ENCODE measurements at regions not wholly inside any gene's neighbourhood (a gene's known extent, or its start where the extent isn't known, plus 50 kb on each side); places are given as distances from the start of the nearest gene placed in this dataset.

DNA sequence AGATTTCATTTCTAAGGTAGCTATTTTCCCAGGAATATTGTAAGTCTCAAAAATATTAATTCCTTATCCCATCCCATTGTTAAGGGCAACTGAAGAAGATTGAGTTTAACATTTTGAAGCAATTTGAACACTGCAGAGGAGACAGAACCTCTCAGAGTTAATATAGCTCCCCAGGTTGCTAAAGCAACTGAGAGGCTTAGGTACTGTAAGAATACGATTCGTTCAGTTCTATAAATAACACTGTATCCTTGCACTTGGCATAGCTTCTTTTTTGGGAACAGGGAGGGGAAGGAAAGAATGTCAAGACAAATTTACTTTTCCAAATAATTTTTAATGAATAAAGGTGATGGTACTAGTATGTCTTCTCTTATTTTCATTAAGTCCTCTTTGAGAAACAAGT, 658.4 kb upstream of the CELF2 start:
- no peak for DNase-seq (ENCODE audit: low spot score)

DNA sequence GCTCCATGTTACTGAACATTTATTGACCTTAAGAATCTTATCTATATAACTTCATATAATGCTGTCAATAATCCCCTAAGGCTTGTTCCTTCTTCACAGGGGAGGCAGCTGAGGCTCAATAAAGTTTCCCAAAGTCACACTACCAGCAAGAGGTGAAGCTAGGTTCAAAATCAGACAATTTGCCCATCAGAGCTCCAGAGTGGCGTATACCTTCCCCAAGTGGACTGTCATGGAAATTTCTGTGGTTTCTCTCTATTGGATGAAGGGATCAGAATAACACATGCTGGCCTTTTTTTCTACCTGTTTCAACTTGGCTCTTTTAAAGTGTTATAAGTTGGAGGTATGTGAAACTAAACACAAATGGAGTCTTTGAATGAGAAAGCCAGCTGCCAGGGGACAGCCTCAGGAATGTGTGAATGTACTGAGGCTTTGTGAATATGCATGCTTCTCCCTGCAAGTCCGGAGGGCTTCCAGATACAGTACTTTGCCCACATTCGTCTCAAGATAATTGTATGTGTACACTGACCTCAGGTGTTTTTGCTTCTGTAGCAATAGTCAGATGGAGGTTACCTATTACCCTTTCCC, 656.3 kb upstream of the CELF2 start:
- DNase-seq (ENCODE audit: low spot score): no peak

DNA sequence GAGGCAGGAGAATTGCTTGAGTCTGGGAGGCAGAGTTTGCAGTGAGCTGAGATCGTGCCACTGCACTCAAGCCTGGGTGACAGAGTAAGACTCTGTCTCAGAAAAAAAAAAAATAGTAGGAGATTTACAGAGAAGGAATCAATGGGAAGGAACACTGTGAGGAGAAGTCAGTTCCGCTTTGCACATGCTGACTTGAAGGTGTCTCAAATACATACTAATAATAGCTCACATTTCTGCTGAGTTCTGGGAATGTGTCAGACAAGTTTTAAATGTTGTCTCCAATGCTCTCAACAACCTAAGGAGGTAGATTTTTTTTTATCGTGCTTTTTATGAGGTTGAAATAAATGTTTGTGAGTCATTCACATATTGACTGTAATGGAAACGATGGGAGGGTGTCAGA, 654.9 kb upstream of the CELF2 start:
- no peak for DNase-seq (ENCODE audit: low spot score)

DNA sequence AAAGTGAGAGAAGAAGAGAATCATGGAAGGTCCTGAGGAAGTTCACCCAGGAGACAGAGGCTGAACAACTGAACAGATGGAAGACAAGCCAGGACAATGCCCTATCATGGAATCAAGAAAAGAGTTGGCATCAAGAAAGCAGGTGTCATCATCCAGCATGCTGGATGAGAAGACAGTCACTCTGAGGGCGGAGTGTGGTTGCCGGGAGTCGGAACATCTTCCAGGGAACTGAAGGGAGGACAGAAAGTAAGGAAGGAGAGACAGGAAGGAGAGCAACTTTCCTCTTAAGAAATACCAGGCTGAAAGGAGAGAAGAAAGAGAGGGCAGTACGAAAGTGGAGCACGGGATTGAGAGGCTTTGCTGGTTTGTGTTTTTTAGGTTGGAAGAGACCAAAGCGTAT, 654.5 kb upstream of the CELF2 start:
- DNase-seq (ENCODE audit: low spot score): no peak

DNA sequence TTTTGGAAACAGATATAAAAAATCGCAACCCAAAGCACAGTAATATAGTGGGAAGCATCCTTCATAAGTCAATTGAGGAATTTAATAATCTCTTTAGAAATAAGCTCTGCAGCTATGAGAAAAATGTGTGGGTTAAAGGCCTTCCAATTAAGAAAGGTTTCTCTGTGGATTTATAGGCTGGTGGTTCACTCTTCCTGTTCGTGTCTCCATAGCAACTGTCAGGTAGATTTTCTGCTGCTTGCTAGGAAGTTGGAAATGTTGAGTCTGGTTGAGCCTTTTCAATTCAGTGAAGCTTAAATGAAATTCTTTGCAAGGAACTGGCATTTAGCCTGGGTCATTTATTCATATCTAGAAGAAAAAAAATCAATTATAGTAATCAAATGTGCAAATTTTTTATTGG, 652.8 kb upstream of the CELF2 start:
- DNase-seq (ENCODE audit: low spot score): no peak

DNA sequence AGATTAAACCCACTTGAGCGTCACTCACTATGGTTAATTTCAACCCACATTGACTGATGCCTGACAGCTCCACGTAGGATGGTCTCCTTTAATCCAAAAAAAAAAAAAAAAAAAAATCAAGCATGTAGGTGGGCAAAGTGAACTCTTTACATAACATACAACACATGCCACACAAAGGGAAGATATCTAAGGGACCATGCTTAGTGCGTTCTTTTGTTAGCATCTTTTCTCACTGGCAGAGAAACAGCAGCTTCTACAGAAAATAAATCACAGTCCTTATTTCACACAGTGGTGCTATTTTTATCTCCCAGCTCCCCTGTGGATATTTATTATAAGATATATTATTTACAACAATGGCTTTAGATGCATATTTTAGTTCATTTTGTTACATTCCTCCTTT, 652.0 kb upstream of the CELF2 start:
- no peak for DNase-seq (ENCODE audit: low spot score)

DNA sequence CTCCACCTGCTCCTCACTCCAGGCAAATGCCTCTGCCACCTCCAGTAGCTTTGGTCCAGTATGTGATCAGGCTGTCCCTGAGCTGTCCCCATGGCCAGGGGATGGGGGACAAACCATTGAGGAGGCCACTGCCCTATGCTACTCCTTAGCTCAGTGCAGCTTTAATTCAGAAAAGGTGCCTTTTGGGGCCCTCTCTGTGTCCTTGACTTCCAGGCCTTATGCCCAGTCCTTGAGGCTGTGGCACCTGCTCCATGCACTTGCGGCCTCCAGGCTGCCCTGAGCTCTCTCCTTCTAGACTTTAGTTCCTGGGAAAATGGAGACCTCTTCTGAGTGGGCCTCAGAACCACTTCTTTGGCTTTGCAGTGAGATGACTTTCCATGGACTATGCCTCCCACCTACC, 650.8 kb upstream of the CELF2 start:
- no peak for DNase-seq (ENCODE audit: low spot score)

DNA sequence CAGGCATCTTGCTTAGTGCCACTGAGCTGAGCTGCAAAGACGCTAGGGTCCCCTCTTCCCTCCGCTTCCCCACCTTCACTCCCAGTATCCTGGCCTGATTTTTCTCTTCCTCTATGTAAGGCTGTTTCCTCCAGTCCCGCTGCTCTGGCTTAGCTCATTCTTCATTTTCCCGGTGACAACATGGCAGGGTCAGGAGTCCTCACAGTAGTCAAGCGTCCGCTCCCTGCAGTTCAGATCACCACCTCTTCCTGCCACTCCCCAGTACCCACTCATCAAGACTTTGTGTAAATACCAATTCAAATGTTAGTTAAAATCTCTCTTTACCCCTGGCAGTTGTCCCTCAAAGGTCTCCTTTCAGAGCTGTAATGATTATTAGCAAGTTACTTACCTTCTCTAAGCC, 650.4 kb upstream of the CELF2 start:
- no peak for DNase-seq (ENCODE audit: low spot score)

DNA sequence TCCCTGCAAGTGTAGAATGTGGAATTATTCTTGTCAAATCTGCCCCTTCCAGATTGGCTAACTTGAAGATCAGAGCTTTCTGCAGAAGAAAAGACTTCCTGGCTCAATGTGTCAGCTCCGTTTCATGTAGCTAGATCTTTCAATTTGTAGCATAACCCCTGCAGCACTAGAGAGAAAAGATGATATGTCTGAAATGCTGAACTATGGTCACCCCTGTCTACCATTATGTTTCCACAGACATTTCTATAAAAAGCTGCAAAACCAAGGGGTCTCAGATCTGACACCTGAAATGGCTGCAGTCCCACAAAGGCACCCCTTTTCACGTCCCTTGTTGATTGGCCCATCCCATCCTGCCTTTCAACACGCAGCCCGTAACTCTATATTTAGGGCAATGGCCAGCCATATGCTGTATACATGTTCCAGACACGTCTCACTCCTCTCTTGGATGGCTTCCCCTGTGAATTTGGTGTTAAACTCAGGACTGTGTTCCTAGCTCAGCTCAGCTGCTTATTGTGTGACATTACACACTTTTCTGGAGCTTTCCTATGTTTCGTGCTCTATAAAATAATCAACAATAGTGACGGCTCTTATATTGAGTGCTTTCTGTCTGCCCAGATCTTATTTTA, 648.6 kb upstream of the CELF2 start:
- DNase-seq (ENCODE audit: low spot score): no peak

DNA sequence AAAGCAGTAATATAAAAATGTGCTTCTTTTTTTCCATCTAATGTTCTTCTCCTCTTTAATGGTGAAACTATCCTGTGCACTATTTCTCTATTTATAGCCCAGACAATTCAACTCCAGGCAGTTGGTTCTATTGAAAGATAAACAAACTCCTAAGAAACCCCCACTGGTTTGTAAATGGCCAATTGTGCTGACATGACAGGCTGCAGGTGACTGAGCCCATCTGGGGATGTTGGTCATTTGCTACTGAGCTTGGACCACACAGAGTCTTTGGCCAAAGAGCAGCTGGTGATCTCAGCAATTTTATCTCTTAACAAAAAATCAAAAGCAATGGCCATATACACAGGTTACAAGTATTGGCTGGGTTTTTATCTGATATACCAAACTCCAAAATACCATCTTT, 631.8 kb upstream of the CELF2 start:
- DNase-seq (ENCODE audit: low spot score): no peak

DNA sequence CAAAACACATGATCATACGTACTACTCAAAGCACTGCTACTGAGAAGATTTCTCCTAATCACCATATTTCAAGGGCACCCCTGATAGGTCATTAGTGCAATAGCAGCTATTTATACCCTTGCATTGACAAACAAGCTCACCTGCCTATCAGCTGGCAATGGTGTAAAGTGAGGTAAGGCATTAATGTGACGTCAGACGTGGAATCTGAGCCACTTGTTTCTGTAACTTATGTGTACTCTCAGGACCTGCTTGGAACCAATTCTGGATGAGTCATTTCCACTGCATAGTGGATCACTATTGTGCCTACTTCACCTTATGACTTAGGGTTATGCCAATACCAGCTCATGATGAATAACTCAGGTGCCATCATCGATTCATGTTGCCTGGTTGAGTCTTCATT, 628.5 kb upstream of the CELF2 start:
- no peak for DNase-seq (ENCODE audit: low spot score)

DNA sequence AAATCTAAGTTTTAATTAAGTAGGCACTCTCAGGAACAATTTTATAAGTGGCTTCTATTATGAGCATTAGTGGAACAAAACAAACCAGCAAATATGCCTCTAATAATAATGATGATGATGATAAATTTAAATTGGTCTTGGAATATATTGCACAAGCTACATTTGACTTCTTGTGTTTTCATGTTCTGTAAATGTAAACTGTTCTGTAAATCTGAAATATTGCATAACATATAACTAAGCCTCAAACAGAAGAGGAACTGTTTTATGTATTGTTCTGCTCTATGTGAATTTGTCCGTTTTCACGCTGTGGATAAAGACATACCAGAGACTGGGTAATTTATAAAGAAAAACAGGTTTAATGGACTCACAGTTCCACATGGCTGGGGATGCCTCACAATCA, 625.2 kb upstream of the CELF2 start:
- no peak for DNase-seq (ENCODE audit: low spot score)

DNA sequence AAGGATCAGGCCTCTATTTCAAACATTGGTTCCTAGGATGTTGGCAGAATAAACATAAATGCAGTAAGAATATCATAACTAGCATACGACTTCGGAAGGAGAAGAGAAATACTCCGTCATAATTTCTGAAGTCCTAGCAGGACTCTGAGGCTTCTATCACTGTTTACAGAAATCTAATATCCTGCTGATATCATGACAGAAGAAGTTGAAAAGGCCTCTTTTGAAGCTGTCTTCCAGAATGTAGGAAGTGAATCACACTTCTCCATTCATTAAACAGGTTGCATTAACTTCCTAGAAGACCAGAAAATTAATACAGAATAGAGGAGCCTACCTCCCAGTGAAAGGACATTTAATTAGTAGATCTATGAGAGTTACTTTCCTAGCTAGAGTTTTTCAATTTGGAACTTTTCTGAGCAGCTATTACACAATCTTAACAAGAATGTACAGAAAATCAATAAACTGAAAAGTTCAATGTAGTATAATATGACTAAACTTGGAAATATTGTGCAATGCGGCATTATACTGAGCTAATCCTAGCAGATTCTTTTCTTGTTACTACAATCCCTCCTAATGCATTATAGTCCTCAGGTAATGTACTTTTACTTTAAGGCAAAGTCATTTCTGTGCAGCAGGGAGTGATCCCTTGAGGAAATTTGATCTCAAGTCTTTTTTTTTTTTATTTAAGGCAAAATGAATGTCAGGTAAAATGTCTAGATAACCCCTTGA, 622.6 kb upstream of the CELF2 start:
- DNase-seq (ENCODE audit: low spot score): no peak

DNA sequence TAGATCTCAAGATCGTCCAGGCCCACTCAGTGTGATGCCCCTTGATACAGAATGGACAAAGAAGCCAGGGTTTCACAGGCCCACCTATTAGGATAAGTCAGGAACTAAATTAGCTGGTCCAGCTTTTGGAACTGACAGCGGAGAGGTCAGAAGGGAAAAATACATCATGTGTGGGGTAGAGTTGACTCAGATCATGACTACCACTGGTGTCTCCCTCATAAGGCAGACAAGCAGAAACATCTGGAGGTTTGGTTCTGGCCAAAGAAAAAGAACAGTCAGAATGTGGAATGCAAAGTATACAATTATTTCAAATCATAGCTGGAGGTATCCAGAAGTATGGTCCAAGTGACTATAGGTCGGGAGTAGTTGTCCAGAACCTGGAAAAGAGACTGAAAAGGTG, 621.1 kb upstream of the CELF2 start:
- no peak for DNase-seq (ENCODE audit: low spot score)

DNA sequence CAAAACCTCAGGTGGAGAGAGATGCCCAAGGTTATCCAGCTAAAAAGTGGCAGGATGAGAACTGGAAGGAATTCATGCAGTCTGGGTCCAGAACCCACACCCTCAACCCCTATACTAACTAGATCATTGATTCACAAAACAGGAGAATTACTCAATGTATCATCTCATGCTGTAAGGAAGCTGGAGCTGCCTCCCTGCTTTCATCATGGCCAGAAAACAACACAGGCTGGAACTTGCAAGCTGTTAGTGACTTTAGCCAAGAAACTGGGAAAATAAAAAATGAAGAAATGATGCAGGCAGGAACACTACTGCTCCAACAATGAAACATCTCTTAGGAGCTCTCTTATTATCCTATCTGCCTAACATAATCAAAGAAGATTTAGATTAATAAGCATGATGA, 619.8 kb upstream of the CELF2 start:
- no peak for DNase-seq (ENCODE audit: low spot score)

DNA sequence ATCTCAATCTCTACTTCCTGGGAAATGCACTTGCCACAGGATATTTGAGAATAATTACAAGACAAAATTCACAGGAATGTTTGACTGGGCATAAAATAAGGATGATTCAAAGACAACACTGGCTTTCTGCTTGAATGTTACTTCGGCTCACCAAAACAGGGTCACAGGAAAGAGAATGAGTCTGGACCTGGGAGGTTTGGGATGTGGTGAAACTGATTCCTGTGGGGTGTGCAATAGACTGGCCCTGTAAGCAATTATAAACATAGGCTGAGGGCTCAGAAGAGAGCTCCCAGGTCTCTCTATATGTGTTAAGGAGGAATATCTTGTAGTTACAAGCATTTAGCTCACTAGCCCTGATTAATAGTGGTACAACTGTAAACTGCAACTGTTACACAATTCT, 613.9 kb upstream of the CELF2 start:
- DNase-seq (ENCODE audit: low spot score): no peak

DNA sequence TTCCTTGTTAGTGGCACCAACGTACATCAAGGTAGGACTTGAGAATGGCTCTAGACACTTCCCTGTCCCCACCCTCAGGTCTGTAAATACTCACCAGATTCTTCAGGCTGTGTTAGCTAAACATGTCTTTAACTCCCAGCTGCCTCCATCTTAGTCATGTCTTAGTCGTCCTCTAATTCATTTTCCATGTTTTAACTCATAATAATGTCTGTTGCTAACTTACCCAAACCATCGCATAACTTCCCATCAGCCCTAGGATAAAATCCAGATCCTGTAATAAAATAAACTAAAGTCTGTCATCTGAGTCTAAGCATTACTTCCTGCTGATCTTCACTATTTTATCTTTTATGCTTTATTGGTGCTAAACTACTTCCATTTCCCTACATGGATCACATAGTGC, 600.0 kb upstream of the CELF2 start:
- no peak for DNase-seq (ENCODE audit: low spot score)

DNA sequence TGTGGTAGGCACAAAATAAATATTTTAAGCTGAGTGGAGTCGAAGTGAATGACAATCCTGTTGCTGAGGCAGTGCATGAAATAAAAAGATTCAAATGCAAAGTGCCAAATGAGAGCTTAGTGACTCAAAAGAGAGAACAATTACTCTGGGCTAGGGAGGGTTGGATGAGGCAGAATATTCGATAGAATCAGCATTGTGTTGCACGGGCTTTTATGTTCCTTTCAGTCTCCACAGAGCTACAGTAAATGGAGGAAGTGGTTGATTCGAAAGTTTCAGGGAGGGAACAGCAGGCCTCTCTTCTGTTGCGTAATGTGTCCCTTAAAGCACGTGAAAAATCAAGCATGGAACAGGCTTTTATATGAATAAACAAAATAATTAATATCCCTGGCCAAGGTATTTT, 599.3 kb upstream of the CELF2 start:
- DNase-seq (ENCODE audit: low spot score): no peak

DNA sequence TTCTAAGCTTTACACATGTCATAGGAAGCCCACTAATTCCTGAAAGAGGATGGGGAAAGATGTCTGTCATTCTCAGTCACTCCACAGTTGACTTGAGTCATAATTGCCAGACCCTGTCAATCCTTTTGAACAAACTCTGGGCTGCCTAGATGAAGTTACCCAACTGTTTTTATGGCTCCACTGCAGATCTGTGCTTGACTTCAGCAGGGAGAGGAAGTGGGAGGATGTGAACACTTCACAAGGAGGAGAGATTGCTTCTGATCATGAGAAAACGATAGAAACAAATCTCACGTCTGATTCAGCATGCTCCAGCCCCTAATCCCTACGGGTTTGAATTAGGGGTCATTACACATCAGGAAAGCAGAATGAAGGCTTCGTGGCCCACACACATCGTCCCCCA, 596.6 kb upstream of the CELF2 start:
- no peak for DNase-seq (ENCODE audit: low spot score)

DNA sequence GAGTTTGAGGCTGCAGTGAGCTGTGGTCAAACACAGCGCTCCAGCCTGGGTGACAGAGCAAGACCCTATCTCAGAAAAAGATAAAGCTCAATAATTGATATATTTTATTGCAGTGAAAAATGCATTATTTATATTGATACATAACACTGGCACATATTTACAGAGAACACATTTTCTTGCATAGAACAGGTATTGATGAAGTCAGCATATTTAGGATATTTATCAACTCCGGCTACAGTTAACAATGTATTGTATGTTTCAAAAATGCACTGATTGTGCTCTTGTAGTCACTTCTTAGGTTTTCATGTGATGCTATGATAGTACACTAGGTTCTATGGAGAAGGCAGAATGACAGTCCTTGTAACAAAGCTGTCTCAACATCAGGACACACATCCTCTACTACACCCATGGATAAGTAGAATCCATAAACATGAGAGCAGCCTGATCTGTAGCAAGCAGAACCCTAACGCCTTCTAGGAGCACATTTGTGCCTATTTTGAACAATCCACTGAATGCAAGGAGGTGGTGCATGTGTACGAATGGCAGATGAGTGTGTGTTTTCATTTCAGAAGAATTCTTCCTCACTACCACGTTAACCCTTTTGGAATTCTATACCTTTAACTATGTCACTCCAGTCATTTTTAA, 586.1 kb upstream of the CELF2 start:
- no peak for DNase-seq (ENCODE audit: low spot score)

DNA sequence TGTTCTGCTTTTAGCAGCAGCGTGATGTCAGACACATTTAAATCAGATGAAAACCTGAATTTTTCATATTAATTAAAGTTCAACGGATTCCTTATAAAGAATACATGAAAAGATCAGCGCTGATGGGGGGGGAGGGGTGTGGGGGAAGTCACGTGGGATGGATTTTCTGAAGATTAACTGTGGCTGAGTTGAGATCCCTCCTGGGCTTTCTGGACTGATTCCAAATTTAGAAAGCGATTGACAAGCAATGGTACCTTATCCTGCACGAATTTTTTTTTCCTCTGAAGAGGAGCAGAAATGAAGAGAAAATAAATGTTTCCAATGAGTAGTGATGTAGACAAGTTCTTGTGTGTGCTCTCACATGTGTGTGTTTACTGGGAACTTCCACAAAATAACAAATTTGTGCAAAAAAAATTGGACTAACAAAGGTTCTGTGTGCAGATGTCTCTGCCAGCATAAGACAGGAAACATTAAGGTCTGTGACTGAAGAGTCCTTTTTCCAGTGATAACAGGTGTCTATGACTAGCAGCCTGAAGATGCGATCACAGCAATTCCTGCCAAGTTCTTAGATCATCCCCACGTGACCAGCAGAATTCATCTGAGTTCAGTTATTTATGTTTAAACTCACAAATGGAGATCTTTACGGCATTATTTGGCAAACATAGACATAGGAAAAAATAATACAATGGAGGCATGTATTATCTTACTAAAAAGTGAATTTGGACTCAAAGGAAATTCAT, 585.2 kb upstream of the CELF2 start:
- DNase-seq (ENCODE audit: low spot score): no peak

DNA sequence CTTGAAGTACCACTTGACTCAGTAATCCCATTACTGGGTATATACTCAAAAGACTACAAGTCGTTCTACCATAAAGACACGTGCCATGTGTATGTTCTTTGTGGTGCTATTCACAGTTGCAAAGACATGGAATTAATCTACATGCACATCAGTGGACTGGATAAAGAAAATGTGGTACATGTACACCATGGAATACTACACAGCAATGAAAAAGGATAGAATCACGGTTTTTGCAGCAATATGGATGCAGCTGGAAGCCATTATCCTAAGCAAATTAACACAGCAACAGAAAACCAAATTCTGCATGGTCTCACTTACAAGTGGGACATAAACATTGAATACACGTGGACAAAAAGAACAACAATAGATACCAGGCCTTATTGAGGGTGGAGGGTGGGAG, 583.4 kb upstream of the CELF2 start:
- no peak for DNase-seq (ENCODE audit: low spot score)

DNA sequence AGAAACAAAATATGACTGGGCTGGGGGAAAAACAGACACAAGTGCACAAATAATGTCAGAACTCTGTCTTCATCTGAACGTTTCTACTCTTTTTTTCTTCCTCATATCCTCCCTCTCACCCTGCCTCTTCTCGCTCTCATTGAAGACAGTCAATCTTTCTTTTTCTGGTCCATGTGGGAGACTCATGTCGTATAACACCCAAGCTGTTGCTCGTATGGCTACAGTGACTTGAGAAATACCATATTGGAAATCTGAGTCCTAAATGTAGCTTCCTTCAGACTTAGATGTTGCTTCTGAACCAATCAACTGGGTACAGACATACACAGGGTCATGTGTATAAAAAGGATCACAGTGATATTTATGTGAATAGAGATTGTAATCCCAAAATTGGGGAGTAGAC, 579.8 kb upstream of the CELF2 start:
- DNase-seq (ENCODE audit: low spot score): no peak

Data from H4 (cell line).